HG02938 (cell line): ENCODE measurements at regions not wholly inside any gene's neighbourhood (a gene's known extent, or its start where the extent isn't known, plus 50 kb on each side); places are given as distances from the start of the nearest gene placed in this dataset.

Source experiments
- ATAC-seq: cut with Tn5 transposase; IDR thresholded peaks from one replicate; pipeline ENCODE4 v1.9.1; 2021; ENCODE audit warnings: mild to moderate bottlenecking, moderate library complexity; ENCODE audit not compliant: unreplicated experiment

DNA sequence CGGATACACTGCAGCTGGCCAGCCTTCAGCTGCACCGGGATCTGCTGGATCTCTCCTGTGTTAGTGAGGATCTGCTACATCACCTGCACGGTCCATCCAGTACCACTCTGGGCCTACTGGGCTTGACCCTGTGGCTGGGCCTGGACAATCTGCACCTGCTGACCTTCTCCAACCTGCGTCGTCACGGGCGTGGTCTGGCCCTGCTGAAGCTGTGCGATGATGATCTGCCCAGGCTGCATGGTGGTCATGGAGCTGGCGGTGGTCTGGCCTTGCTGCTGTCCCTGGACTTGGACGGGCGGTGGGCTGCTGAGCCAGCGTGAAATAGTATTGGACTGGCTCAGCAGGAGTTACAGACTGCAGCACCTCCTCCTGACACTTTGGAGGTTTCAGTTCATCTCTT lies 137.1 kb upstream of the GAS1 start:
- no peak for ATAC-seq

DNA sequence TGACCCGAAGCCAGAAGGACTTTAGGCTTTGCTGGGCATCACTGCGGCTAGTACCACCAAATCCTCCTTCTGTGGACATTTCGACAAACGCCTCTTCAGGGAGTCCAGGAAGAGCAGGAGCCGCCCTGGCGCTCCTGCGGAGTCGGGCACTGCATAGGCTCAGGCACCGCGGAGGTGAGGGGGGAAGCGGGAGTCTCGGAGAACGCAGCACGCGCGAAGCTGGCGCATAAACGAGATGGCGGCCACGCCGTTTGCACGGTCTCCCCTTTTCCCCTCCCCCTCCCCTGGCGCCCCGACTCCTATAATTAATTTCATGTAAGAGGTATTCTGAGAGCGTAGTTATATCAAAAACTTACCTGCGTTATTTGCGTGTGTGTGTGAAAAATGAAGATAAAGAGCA lies 137.8 kb upstream of the GAS1 start:
- ATAC-seq = no peak

DNA sequence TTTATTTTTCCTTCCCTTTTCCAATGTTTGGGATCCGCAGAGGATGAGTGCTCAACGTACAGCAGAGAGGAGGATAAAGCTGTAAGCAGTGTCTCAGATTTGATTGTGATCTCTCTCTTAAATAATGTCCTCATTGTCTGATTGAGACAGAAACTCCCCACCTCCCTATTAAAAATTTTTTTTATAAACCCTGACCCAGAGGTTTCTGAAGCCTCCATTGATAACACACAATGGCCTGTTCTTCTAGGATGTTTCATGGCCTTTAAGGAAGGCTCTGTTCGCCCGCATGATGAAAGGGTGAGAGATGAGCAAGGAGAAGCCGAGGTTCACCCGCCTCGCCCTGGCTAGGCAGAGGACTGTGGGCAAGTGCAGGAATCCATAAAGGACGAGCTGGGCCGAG lies 138.2 kb upstream of the GAS1 start:
- no peak for ATAC-seq

DNA sequence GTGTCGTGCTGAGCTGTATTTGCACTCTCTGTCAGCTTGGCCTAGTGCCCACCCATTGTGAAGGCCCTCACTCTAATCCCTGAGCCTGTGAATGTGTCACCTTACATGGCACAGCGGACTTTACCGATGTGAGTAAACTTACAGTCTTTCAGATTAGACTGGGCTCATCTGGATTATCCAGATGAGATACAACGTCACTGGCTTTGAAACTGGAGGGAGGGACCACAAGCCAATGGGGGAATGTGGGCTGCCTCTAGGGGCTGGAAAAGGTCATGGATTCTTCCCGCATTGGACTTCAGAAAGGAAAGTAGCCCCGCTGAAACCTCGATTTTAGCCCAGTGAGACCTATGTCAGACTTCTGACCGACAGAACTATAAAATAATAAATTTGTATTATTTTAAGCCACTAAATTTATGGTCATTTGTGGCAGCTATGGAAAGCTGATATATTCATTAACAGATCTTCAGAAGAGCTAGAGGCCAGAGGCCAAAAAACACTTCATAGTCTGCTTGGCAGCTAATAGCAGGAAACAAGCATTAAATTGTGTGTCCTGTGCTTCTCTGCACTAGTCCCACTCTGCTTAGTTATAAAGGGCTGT lies 139.0 kb upstream of the GAS1 start:
- ATAC-seq = no peak

DNA sequence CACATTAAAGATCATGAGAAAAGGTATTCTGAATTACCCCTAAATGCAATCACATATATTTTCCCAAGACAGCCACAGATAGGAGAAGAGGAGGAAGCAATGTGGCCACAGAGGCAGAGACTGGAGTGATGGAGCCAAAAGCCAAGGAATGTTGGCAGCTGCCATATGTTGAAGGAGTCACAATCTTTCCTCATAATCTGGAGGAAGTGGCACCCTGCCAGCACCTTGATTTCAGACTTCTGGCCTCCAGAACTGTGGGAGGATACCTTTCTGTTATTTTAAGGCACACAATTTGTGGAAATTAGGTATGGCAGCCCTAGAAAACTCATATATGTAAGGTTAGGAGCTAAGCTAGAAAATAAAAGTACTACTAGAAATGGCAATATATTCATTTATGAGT lies 139.9 kb upstream of the GAS1 start:
- no peak for ATAC-seq

DNA sequence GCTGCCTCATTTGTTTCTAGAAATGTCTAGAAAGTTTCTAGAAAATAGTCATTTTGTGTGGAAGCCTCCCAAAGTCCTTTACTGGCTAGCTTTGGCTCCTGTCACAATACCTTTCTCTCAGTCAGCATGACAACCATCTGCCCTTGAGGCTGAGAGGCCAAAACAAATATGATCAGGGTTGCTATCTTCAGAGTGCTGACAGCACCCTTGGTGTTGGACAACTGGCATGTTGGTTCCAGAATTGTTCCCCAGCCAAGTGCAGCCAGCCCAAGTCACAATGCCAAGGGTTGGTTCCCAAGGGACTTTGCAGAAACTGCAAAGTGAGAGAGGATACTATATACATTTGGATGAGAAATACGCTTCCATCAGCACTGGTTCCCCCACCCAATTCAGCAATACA lies 140.9 kb upstream of the GAS1 start:
- ATAC-seq = no peak

DNA sequence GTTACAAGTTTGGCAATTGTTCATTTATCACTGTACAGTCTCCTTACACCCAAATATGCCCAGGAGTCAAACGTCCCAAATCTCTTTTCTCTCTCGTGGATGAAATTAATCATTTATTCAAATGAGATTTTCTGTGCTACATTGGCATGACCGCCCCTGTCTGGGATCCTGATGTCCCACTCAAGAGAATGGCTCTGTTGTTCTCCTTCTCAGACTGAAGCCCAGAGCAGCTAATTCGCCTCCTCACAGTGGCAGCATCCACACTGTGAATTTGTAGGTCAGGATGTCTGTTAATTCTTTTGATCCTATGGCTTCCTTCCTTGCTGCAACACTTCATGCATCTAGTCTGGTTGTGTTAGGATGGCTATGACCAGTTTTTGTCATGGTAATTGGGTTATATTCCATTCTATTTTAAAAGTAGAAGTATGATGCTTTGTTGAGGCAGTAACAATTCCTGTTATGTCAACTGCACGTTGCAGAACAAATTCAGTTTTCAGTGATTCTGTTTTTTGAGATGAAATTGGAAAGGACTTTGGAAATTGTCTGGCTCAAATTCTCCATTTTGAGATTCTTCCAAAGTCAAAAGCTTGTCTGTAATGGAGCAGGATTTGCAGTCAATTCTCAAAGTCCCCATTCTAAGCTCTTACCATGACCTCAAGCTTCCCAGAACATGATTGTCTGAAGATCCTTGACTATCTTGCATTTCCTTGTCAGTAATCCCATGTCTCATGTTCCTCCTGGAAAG lies 141.5 kb upstream of the GAS1 start:
- ATAC-seq = no peak

DNA sequence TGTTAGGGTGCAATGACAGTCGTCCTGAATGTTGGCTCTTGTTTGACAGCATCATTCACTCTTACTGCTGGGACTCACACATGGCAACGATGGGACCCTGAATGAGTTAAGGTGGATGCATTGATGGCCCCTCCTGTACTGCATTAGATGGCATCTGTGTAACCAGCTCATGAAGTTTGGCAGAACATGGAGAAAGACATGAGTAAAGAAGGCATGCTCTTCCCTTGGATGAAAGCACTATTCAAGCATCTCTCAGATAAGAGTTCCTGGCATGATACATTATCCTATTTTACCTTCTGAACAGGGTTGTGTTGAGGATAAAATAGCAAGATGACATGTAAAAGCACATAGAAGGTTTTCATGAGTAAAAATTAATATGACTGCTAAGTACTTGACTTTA lies 142.2 kb upstream of the GAS1 start:
- ATAC-seq = no peak

DNA sequence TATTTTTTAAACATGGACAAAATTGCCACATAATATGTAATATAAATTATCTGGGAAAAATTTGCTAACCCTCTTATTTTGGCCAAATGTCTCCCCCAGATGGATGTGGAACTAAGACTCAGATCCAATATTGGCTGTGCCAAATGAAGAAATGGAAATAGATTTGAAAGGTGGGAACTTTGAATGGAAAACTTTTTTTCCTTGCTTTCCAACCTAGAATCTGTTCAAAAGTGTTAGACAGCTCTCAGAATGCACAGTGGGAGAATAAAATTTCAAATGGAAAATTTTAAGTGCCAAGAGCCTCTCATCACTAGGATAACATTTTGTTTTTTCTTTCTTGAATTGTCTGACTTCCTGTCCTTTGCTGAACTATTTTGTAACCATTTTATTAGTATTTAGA lies 142.6 kb upstream of the GAS1 start:
- ATAC-seq = no peak

DNA sequence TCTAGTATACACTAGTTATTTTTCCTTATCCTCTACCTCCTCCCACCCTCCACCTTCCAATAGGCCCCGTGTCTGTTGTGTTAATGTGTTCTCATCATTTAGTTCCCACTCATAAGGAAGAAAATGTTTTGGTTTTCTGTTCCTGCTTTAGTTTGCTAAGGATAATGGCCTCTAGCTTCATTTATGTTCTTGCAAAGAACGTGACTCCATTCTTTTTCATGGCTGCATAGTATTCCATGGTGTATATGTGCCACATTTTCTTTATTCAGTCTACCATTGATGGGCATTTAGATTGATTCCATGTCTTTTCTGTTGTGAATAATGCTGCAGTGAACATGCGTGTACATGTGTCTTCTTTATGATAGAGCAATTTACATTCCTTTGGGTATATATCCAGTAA lies 146.5 kb upstream of the GAS1 start:
- ATAC-seq = no peak

DNA sequence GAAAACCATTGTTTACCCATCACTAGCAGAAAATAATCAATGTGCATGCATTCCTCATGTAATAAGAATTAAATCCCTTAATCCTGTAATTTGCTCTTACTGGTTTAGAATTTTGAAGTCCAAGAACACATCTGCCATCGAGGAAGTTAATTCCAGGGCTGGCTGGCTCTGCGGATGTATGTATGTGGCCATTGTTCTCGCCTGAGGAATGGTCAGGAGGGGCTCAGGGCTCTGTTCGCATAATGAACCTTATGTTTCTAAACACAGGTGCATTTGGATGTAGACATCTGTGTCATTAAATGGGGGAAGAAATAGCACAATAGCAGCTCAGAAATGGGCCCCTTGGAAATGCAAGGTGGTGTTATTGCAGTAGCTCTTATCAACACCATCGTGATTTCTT lies 148.6 kb upstream of the GAS1 start:
- no peak for ATAC-seq

DNA sequence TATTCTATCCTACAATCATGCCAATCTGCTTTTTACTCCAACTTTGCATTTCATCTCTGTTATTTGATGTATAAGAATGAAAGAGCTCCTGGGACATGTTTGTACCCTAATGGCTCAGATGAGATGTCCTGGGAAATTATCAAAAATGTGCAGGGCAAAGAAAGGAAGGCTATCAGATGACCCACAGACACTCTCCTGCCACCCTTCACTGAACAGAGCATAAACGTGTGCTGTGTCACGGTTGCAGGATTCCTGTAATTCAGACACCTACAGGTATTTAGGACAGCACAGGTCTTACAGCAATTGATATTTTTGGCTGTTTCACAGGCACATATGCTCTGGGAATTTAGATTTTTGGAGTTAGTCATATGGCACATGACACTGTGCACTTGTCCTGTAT lies 149.2 kb upstream of the GAS1 start:
- ATAC-seq = no peak

DNA sequence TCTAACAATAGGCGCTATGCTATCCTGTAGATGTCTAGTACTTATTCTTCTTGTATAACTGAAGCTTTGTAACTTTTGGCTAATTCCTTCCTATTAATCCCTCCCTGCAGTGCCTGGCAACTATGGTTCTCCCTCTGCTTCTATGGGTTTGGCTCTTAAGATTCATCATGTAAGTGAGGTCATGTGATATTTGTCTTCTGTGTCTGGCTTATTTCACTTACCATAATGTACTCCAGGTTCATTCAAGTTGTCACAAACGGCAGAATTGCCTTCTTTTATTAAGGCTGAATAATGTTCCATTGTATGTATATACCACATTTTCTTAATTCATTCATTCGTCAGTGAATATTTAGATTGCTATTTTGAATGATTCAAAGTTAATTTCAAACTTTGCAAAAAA lies 149.9 kb upstream of the GAS1 start:
- ATAC-seq = no peak

DNA sequence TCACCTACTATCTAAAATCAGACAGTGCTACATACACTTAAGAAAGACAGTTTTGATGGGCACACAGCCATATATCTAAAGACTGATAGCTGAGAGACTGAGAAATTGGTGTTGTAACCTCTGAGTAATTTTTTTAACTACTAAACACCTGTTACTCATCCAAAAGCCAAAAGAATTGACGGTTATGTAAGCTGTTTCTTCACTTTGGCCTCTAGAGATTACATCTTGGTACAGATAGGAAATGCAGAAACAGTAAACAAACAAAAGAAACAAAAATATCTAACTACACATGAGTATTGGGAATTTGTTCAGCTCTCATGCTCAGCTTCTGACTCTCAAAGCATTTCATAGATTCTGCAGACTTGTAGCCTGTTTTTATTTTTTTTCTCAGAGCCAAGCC lies 152.1 kb upstream of the GAS1 start:
- ATAC-seq = no peak

DNA sequence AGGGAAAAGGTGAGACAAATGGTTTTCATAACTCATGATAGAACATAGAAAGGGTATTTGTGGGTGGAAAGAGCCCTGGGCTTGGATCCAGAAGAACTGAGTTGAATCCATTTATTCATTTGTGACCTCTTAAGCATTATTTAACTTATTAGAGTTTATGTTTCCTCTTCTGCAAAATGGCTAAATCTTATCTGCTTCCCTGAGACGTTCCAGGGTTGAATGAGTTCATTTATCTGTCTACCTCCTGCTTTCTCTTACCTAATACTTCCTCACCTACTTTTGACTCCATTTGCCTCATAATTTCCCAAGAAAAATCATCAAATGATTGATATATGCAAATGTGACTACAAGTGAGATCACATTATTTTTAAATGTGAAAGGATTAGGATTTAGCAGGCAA lies 152.7 kb upstream of the GAS1 start:
- ATAC-seq = no peak

DNA sequence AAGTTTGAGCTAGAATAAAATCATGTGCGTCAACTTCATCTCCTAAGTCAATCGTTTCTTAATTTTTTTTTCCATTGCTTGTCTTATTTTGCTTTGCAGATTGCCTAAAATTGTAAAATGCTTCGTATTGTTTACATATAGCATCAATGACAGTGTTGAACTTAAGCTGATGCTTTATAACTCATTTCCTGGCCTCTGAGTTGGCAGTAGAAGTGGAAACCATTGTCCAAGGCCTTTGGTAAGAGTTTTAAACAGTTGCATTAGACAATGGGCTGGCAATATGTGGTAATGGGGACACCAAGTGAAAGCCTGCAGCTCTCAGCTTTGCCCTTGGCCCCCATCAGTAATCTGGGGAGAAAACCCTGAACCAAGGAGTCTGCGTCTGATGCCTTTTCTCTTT lies 154.8 kb upstream of the GAS1 start:
- no peak for ATAC-seq

DNA sequence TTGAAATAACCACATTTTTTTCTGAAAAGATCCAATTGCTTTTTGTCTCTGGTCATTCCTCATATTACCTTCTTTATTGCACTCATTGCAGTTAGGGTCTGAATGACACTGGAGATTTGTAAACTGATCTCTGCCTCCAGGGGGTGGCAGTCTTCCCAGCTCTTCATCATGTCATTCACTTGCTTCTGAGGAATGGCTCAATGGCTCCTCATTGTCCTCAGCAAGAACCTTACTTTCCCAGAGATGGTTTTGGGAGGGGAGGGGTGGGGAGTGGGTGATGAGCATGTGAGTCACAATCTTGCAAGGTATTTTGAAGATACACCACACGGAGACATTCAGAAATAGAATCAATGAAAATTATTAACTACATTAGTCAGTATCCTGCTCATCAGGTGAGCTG lies 159.8 kb upstream of the GAS1 start:
- no peak for ATAC-seq

DNA sequence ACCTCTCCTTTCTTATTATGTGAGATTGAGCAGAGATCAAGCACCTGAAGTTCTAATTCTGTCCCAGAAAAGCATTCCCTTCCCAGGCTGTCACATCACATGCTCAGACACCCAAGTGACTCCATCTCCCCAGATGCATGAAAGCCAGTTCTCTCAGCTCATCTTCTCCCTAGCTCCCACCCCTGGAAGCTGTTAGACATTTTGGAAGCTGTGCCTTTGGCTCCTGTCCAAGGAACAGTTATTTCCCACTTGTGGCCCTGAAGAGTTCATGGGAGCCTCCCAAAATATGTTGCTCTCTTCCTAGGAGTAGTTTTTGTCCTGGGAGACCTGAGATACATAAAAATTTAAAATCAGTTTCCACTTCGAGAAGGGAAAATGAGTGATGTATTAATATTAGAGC lies 161.4 kb upstream of the GAS1 start:
- ATAC-seq = no peak

DNA sequence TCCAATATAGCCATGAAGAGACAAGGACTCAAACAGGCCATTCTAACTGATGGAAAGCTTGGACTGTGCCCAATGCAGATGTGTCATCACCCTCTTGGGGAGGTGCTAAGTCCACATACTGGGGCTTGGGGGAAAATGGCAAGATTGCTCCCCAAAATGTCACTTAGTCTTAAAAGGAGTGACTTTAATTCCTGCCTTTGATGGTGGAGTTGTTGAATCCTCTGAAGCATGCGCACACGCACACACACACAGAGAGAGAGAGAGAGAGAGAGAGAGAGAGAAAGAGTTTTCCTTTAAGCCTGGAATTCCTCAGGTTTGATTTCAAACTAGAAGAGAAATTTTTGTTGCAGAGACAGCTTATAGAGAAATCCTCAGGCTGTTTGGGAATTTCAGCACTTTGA lies 161.9 kb upstream of the GAS1 start:
- no peak for ATAC-seq

DNA sequence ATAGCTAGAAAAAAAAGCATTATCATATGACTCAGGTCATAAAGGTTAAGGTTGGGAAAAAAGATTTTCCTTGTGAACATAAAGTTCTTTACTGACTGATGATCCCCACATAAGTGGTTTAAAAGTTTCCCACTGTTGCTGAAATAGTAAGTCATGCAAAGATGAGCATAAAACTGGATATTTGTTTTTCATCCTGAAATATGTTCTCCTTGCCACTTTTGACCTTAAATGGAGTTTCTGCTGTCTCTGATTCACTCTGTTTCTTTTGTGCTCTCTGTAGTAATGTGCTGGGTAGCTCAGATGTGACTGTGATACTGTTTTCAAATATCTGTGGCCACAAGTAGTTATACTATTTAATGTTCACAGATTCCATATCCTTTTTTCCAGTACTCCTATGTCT lies 162.5 kb upstream of the GAS1 start:
- no peak for ATAC-seq

DNA sequence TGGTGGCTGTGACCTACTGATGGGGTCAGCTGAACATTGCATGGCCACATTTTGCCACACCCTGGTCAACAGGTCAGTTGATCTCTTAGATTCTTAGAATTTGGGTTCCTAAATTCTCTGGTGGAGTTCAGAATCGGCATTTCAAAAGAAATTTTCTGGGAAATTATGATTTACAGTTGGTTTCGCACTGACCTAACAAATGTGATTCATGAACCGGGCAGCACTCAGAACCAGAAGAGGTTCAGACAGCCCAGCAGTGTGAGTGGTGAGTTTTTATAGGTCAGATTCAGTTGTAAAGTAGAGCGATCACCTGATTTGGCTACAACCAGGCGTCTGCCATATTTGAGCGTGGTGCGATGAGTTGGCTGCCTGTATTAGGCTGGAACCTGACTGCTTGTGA lies 163.7 kb upstream of the GAS1 start:
- ATAC-seq = no peak

DNA sequence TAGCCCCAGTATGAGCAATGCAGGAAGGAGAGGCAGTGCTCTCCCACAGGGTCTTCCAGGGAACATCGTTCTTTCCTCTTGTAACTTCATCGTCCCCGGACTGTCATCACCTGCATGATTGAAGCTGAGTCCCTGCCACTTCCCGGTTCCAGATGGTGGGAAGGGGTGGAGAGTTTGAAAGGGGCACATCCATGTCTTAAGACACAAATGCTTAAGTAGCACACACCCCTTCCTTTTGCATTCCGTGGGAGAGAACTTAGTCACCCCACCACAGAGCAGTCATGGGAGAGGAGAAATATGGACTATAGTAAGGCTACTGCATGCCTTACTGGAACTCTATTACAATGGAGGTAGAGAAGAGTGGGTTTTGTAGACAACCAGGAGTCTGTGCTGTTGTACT lies 165.3 kb upstream of the GAS1 start:
- ATAC-seq = no peak

DNA sequence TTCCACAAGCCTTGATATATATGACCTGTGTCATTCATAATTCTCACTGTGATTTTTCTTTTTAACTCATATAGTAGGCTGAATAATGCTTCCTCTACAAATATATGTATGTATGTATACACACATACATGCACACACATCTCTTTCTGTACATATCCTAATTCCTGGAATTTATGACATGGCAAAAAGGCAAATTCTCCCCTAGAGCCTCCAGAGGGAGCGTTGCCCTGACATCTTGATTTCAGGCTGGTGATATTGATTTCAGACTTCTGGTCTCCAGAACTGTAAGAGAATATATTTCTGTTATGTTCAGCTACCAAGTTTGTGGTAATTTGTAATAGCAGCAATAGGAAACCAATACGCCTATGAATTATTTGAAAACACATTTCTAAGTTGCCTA lies 166.6 kb upstream of the GAS1 start:
- no peak for ATAC-seq
